Choroid plexus epithelial cell (primary cell): ENCODE measurements at regions not wholly inside any gene's neighbourhood (a gene's known extent, or its start where the extent isn't known, plus 50 kb on each side); places are given as distances from the start of the nearest gene placed in this dataset.

Source experiments
- DNase-seq: peaks from one replicate; pipeline ENCODE4 v3.0.0-alpha.2; 2010; ENCODE audit warnings: low read depth
- H3K4me3 ChIP-seq: 2 replicates; pipeline ENCODE4 v1.5.1; 2011; ENCODE audit warnings: low read depth, mild to moderate bottlenecking, control low read depth, low read length, moderate library complexity
- CTCF ChIP-seq: conservative IDR thresholded peaks from 2 replicates; pipeline ENCODE4 v1.5.1; 2011; ENCODE audit warnings: low read depth, mild to moderate bottlenecking, control low read depth, inconsistent platforms, low read length, moderate library complexity

- TF ChIP-seq CTCF = no peak
- no peak overlapping the region for H3K4me3 ChIP-seq
Observed at GRCh38 chr1:185515696-185516095, 198.7 kb upstream of the IVNS1ABP start.

GRCh38 chr1:185514311-185514710 is 197.3 kb upstream of the IVNS1ABP start:
- H3K4me3 ChIP-seq = no peak overlapping the region
- TF ChIP-seq CTCF = no peak
- no peak for DNase-seq

More at GRCh38 chr1:185515696-185516095, 198.7 kb upstream of the IVNS1ABP start:
- no peak for DNase-seq

- no peak overlapping the region for H3K4me3 ChIP-seq
- TF ChIP-seq CTCF = no peak
- DNase-seq = no peak
Observed at GRCh38 chr1:185512442-185512841, 195.4 kb upstream of the IVNS1ABP start.

- TF ChIP-seq CTCF = no peak
- no peak overlapping the region for H3K4me3 ChIP-seq
- DNase-seq = no peak
Observed at GRCh38 chr1:185501099-185501498, 184.1 kb upstream of the IVNS1ABP start.

- no peak for TF ChIP-seq CTCF
- peak; percentile 88 for DNase-seq
- no peak overlapping the region for H3K4me3 ChIP-seq
Observed at GRCh38 chr1:185500001-185500626, 183.1 kb upstream of the IVNS1ABP start.

GRCh38 chr1:185498207-185498606 is 181.2 kb upstream of the IVNS1ABP start:
- no peak for DNase-seq
- no peak for TF ChIP-seq CTCF
- no peak overlapping the region for H3K4me3 ChIP-seq

GRCh38 chr1:185497177-185497576 is 180.1 kb upstream of the IVNS1ABP start:
- TF ChIP-seq CTCF = no peak

More at GRCh38 chr1:185497177-185497576, 180.1 kb upstream of the IVNS1ABP start:
- no peak for DNase-seq
- no peak overlapping the region for H3K4me3 ChIP-seq
